ENCODE measurements at regions not wholly inside any gene's neighbourhood (a gene's known extent, or its start where the extent isn't known, plus 50 kb on each side); places are given as distances from the start of the nearest gene placed in this dataset.

- Histone ChIP-seq H3K4me3 (no peak overlapping the region), H3K9me3 (no peaks in the 10 kb centered on the region), H3K4me1 (no peaks in the 10 kb centered on the region), H3K27me3 (no peaks in the 10 kb centered on the region), H3K36me3 (no peaks in the 10 kb centered on the region), H3K27ac (no peak overlapping the region)
- intact Hi-C loops (cut with DNase I): no loop called here
- 66% methylated on average over 14 of the region's 22 CpGs for WGBS (ENCODE audit: insufficient coverage, low coverage, low lambda C conversion rate, missing lambda C conversion rate)
- DNase-seq: peak in 1 of 3 donors; percentile 44
- TF ChIP-seq POLR2A (IDR thresholded peaks at IDR 0.05) (no peak), CTCF (IDR thresholded peaks at IDR 0.05) (no peak)
- no peak for ATAC-seq
Measured at GRCh38 chr3:1600700-1601418, 497.8 kb upstream of the CNTN4 start.

- intact Hi-C loops (cut with DNase I): no loop called here
Measured at GRCh38 chr3:1609416-1609815, 489.2 kb upstream of the CNTN4 start.

DNA sequence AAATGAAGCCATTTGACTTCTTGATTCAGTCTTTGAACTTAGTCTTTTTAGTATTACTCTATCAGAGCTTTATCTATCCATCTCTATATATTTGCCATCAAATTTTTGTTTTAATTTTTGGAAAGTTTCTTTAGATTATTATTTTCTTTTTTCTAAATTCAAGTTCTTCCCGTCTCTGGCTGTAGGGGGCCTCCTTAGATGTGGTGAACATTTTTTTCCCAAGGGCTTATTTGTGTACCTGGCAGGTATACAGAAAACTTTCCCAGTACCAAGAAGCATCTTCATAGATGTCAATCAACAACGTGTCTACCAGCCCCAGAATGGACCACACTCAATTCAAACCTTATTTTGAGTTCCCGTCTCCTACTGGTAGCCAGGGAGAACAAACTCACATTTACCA lies 486.8 kb upstream of the CNTN4 start:
- intact Hi-C loops (cut with DNase I): no loop called here
- H3K9me3 ChIP-seq: no peaks in the 10 kb centered on the region
- no peaks in the 10 kb centered on the region for H3K27me3 ChIP-seq
- TF ChIP-seq POLR2A (IDR thresholded peaks at IDR 0.05) (no peak), CTCF (IDR thresholded peaks at IDR 0.05) (peak; percentile 14 to 44 (median 26))
- no peak overlapping the region for H3K4me3 ChIP-seq
- H3K4me1 ChIP-seq: no peaks in the 10 kb centered on the region
- 29% methylated on average over 3 of the region's 3 CpGs for WGBS (ENCODE audit: insufficient coverage, low coverage, low lambda C conversion rate, missing lambda C conversion rate)
- no peak overlapping the region for H3K27ac ChIP-seq
- DNase-seq: no peak
- no peaks in the 10 kb centered on the region for H3K36me3 ChIP-seq
- ATAC-seq: peak in 2 of 4 donors; percentile 42 to 48

More at GRCh38 chr3:1609416-1609815, 489.2 kb upstream of the CNTN4 start:
- H3K27ac ChIP-seq: no peak overlapping the region
- DNase-seq (no peak), ATAC-seq (no peak)
- no peak for TF ChIP-seq POLR2A (IDR thresholded peaks at IDR 0.05)
- no peak for TF ChIP-seq CTCF (IDR thresholded peaks at IDR 0.05)
- H3K36me3 ChIP-seq: no peaks in the 10 kb centered on the region
- H3K4me3 ChIP-seq: no peak overlapping the region
- H3K4me1 ChIP-seq: no peaks in the 10 kb centered on the region
- H3K27me3 ChIP-seq: no peaks in the 10 kb centered on the region
- WGBS (ENCODE audit: insufficient coverage, low coverage, low lambda C conversion rate, missing lambda C conversion rate): 44% methylated on average over 1 of the region's 1 CpG
- no peaks in the 10 kb centered on the region for H3K9me3 ChIP-seq

DNA sequence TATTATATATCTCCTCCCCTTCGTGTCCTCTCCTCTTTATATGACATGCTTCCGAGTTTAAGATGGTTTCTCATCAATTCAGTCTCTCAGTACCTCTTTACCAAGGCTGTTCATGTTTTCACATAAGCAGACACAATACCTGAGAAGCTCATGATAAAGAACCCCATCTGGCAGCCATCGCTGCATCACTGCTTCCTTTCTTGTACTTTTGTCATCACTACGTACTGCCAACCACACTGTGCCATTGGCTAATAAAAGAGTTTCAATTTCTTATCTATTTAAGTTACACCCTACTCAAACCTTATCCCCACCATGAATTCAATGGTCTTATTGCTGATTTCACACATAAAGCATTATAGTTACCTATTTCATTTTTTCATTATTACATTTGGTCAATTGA lies 484.7 kb upstream of the CNTN4 start:
- Histone ChIP-seq H3K27me3 (no peaks in the 10 kb centered on the region), H3K9me3 (no peaks in the 10 kb centered on the region), H3K4me1 (no peaks in the 10 kb centered on the region), H3K36me3 (no peaks in the 10 kb centered on the region), H3K4me3 (no peak overlapping the region), H3K27ac (no peak overlapping the region)
- intact Hi-C loops (cut with DNase I): no loop called here
- TF ChIP-seq POLR2A (IDR thresholded peaks at IDR 0.05) (no peak), CTCF (IDR thresholded peaks at IDR 0.05) (no peak)
- DNase-seq (no peak), ATAC-seq (no peak)
- 37% methylated on average over 4 of the region's 4 CpGs for WGBS (ENCODE audit: insufficient coverage, low coverage, low lambda C conversion rate, missing lambda C conversion rate)

All from right lobe of liver (tissue), 6 donors.